HepG2 (cell line): ENCODE measurements at regions not wholly inside any gene's neighbourhood (a gene's known extent, or its start where the extent isn't known, plus 50 kb on each side); places are given as distances from the start of the nearest gene placed in this dataset.

ENCODE experiments used
- ATAC-seq: fragments of 200-7000 bp; cut with Tn5 transposase; 3 replicates; pipeline ENCODE4 v1.9.1; 2020; ENCODE audit warnings: mild to moderate bottlenecking, moderate library complexity
- BruUV-seq: library from RNA; stranded (reverse); fragments of 400-500 nt; replicated peaks from 2 replicates; lab custom pipeline; 2021; lab: Mats Ljungman, UMichigan
- CTCF ChIA-PET: fragments of 300-600 bp; formaldehyde crosslinking; extraction: SDS; loops from one replicate; lab custom pipeline; 2021; ENCODE audit warnings: low total read pairs, inconsistent platforms, low intra/inter-chr PET ratio; lab: Yijun Ruan, JAX
- POLR2A ChIA-PET: fragments of 350-600 bp; sonication (Branson Sonifier 250); formaldehyde crosslinking; loops from one replicate; lab custom pipeline; 2020; ENCODE audit warnings: antibody characterized with exemption, inconsistent platforms; lab: Yijun Ruan, JAX
- DNase-seq: peaks from one replicate; pipeline ENCODE4 v3.0.0-alpha.2; 2015; ENCODE audit warnings: low spot score
- FAIRE-seq: peaks from 3 replicates; lab custom pipeline; 2011; peaks lifted over from hg19 to GRCh38; lab: Jason Lieb, UNC
- H2AFZ ChIP-seq: one replicate; pipeline ENCODE4 v1.6.1; 2011; ENCODE audit warnings: low read length, inconsistent platforms
- H3K27ac ChIP-seq: fragments of 300-600 bp; 3 replicates; pipeline ENCODE4 v1.8.0; 2011; ENCODE audit warnings: mixed run types, mild to moderate bottlenecking, mixed read lengths, low read length, inconsistent platforms; ENCODE audit not compliant: insufficient read depth; ENCODE audit errors: extremely low read length
- H3K27me3 ChIP-seq, 2 experiments: fragments of 200-600 bp in 1 of 2; 2 replicates in 1 of 2; 3 replicates in 1 of 2; pipeline versions ENCODE4 v1.6.0 to v1.8.0; 2011; ENCODE audit warnings: low read length in 2 of 2, mild to moderate bottlenecking in 2 of 2, moderate library complexity in 2 of 2, inconsistent platforms in 1 of 2; ENCODE audit not compliant: insufficient read depth in 2 of 2, control insufficient read depth in 1 of 2
- H3K36me3 ChIP-seq, 2 experiments: fragments of 200-600 bp in 1 of 2; replicated peaks in 1 of 2; 2 replicates in 1 of 2; 3 replicates in 1 of 2; pipeline versions ENCODE4 v1.5.1 to v1.8.0; 2011; ENCODE audit warnings: low read length in 2 of 2, inconsistent platforms in 1 of 2; ENCODE audit not compliant: insufficient read depth in 2 of 2, control insufficient read depth in 1 of 2
- H3K4me1 ChIP-seq: 2 replicates; pipeline ENCODE4 v1.5.1; 2012; ENCODE audit warnings: low read length, inconsistent platforms; ENCODE audit not compliant: insufficient read depth
- H3K4me2 ChIP-seq: 2 replicates; pipeline ENCODE4 v1.6.0; 2011; ENCODE audit warnings: low read depth, low read length, inconsistent platforms
- H3K4me3 ChIP-seq, 3 experiments: fragments of 200-600 bp in 1 of 3; sonication (generic), shearing (Covaris generic) in 1 of 3; replicated peaks in 1 of 3; 2 replicates each; pipeline ENCODE4 v1.5.1; 2011 to 2016; ENCODE audit warnings: low read length in 3 of 3, inconsistent platforms in 2 of 3, low read depth in 2 of 3, mild to moderate bottlenecking in 2 of 3, control low read depth in 1 of 3, mixed read lengths in 1 of 3; ENCODE audit not compliant: insufficient read depth in 1 of 3
- H3K79me2 ChIP-seq: one replicate; pipeline ENCODE4 v1.6.1; 2011; ENCODE audit warnings: low read length, inconsistent platforms; ENCODE audit not compliant: insufficient read depth
- H3K9ac ChIP-seq: 2 replicates; pipeline ENCODE4 v1.6.0; 2011; ENCODE audit warnings: mild to moderate bottlenecking, low read depth, low read length, inconsistent platforms; ENCODE audit not compliant: insufficient read depth
- H3K9me3 ChIP-seq: 2 replicates; pipeline ENCODE4 v1.5.1; 2012; ENCODE audit warnings: mild to moderate bottlenecking, low read length
- H4K20me1 ChIP-seq: 2 replicates; pipeline ENCODE4 v1.6.0; 2011; ENCODE audit warnings: inconsistent platforms, mild to moderate bottlenecking, low read length, moderate library complexity; ENCODE audit not compliant: insufficient read depth
- MAFF ChIP-seq: IDR thresholded peaks from 2 replicates; pipeline ENCODE4 v1.6.1; 2011; ENCODE audit warnings: low read depth, low read length, improper control_type of control experiment
- MAFK ChIP-seq, 2 experiments: IDR thresholded peaks in 1 of 2; conservative IDR thresholded peaks in 1 of 2; 2 replicates each; pipeline ENCODE4 v1.6.1; 2011; ENCODE audit warnings: improper control_type of control experiment in 2 of 2, low read length in 2 of 2
- MTA3 ChIP-seq: sonication (generic); formaldehyde crosslinking; IDR thresholded peaks from 2 replicates; pipeline ENCODE4 v1.4.0; 2020; ENCODE audit warnings: missing genetic modification reagents
- NR2F2 ChIP-seq: IDR thresholded peaks from 2 replicates; pipeline ENCODE4 v1.6.1; 2012; ENCODE audit warnings: low read depth, inconsistent platforms, borderline replicate concordance
- RERE ChIP-seq: IDR thresholded peaks from 2 replicates; pipeline ENCODE4 v1.6.1; 2016; ENCODE audit warnings: low read depth, missing genetic modification reagents, missing compliant biosample characterization
- SALL1 ChIP-seq: sonication (generic); formaldehyde crosslinking; IDR thresholded peaks from 2 replicates; pipeline ENCODE4 v1.8.0; 2022; ENCODE audit warnings: mild to moderate bottlenecking, missing genetic modification reagents
- TAF1 ChIP-seq: sonication (generic); formaldehyde crosslinking; IDR thresholded peaks from 2 replicates; pipeline ENCODE4 v1.4.0; 2020; ENCODE audit warnings: missing genetic modification reagents
- ZNF382 ChIP-seq: sonication (generic); formaldehyde crosslinking; IDR thresholded peaks from 2 replicates; pipeline ENCODE4 v1.5.0; 2020; ENCODE audit warnings: missing genetic modification reagents, mild to moderate bottlenecking, borderline replicate concordance
- ZNF430 ChIP-seq: sonication (generic); formaldehyde crosslinking; IDR thresholded peaks from 2 replicates; pipeline ENCODE4 v1.9.0; 2021; ENCODE audit warnings: mild to moderate bottlenecking, missing genetic modification reagents
- WGBS: methylation state at CpG from one replicate; pipeline ENCODE4 v1.1.6; 2017; ENCODE audit warnings: low lambda C conversion rate; 5-methylcytosine and 5-hydroxymethylcytosine counted together
- in situ Hi-C: cut with HindIII; loops from 2 replicates; pipeline ENCODE4 v1.10.0; 2017; ENCODE audit warnings: low pct_unique_long_range_greater_than_20kb; ENCODE audit not compliant: extremely low pct_ligation_motif_present
- intact Hi-C: fragments of 100-400 bp; cut with micrococcal nuclease; formaldehyde crosslinking; loops from one replicate; pipeline ENCODE4 v1.10.0; 2022; ENCODE audit not compliant: unreplicated experiment

GRCh38 chr5:128014578-128014977, 69.0 kb upstream of the SLC12A2 start:
- 37% methylated on average over 2 of the region's 2 CpGs for WGBS
- no peaks in the 10 kb centered on the region for H3K9me3 ChIP-seq
- intact Hi-C loops (no loop called here), in situ Hi-C loops (no loop called here)
- FAIRE-seq (no peak), ATAC-seq (no peak)
- no peaks in the 10 kb centered on the region for H3K79me2 ChIP-seq
- H3K4me2 ChIP-seq, result no peak overlapping the region
- no peaks in the 10 kb centered on the region for H4K20me1 ChIP-seq
- POLR2A ChIA-PET, result no interaction called here
- H2AFZ ChIP-seq, result no peak overlapping the region
- no peak overlapping the region for H3K9ac ChIP-seq
- no TSS peak for BruUV-seq
- H3K4me1 ChIP-seq, result no peaks in the 10 kb centered on the region
- H3K4me3 ChIP-seq, result no peak overlapping the region
- no peak overlapping the region for H3K27ac ChIP-seq
- no peaks in the 10 kb centered on the region for H3K27me3 ChIP-seq
- TF ChIP-seq ZNF382, result no peak
- no peak for TF ChIP-seq TAF1
- no peak for TF ChIP-seq ZNF430
- no peak for TF ChIP-seq NR2F2
- no peak for TF ChIP-seq MTA3 (CRISPR knock-in tag)
- TF ChIP-seq SALL1, result no peak
- TF ChIP-seq, all 625 proteins: peak for 0
- DNase-seq, result no peak
- CTCF ChIA-PET, result no interaction called here
- no peaks in the 10 kb centered on the region for H3K36me3 ChIP-seq

DNA sequence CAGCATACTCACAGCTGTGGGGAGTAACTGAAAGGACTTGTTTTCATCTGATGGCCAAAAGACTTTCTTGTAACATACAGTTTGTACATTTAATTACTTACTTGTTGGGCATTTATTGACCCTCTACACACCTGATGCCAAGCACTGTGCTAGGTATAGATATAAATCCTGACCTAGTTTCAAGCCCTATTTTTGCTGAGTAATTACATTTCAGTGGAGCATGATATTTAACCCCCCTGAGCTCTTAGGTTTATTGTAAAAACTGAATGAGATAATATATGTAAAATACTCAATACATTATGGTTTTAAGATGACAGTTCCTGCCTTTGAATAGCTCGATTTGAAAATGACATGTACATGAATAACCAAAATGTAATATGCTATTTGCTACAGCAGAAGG, 68.1 kb upstream of the SLC12A2 start:
- ATAC-seq (no peak), FAIRE-seq (no peak), DNase-seq (no peak)
- CTCF ChIA-PET, result no interaction called here
- intact Hi-C loops (no loop called here), in situ Hi-C loops (no loop called here)
- no peak overlapping the region for H2AFZ ChIP-seq
- H3K36me3 ChIP-seq, result no peaks in the 10 kb centered on the region
- no peaks in the 10 kb centered on the region for H3K4me1 ChIP-seq
- POLR2A ChIA-PET, result no interaction called here
- no peak overlapping the region for H3K27ac ChIP-seq
- WGBS, result 27% methylated on average over 1 of the region's 1 CpG
- no peaks in the 10 kb centered on the region for H4K20me1 ChIP-seq
- H3K4me3 ChIP-seq, result no peak overlapping the region
- no peak overlapping the region for H3K4me2 ChIP-seq
- H3K79me2 ChIP-seq, result no peaks in the 10 kb centered on the region
- H3K27me3 ChIP-seq, result no peaks in the 10 kb centered on the region
- TF ChIP-seq RERE (CRISPR knock-in tag), result no peak
- TF ChIP-seq MAFF, result peak; percentile 48
- peak; percentile 57 to 76 for TF ChIP-seq MAFK (conservative IDR thresholded peaks at IDR 0.05 in 1 of 2, IDR thresholded peaks at IDR 0.05 in 1 of 2; ENCODE audit: low read length in 2 of 2)
- BruUV-seq, result no TSS peak
- H3K9ac ChIP-seq, result no peak overlapping the region
- H3K9me3 ChIP-seq, result no peaks in the 10 kb centered on the region
